Ishikawa (cell line): ENCODE measurements at regions not wholly inside any gene's neighbourhood (a gene's known extent, or its start where the extent isn't known, plus 50 kb on each side); places are given as distances from the start of the nearest gene placed in this dataset.

Experiments used
- CEBPB ChIP-seq: IDR thresholded peaks from 2 replicates; pipeline ENCODE4 v1.6.1; 2012
- CREB1 ChIP-seq: IDR thresholded peaks from 2 replicates; pipeline ENCODE4 v1.6.1; 2012; ENCODE audit warnings: low read depth
- EGR1 ChIP-seq: IDR thresholded peaks from 2 replicates; pipeline ENCODE4 v1.6.1; 2012
- EP300 ChIP-seq: IDR thresholded peaks from 2 replicates; pipeline ENCODE4 v1.6.1; 2012; ENCODE audit warnings: borderline replicate concordance
- FOXM1 ChIP-seq: IDR thresholded peaks from 2 replicates; pipeline ENCODE4 v1.6.1; 2012; ENCODE audit warnings: low read depth, borderline replicate concordance
- NFIC ChIP-seq: IDR thresholded peaks from 2 replicates; pipeline ENCODE4 v1.6.1; 2012
- RAD21 ChIP-seq: IDR thresholded peaks from 2 replicates; pipeline ENCODE4 v1.6.1; 2012; ENCODE audit warnings: low read depth
- TAF1 ChIP-seq: IDR thresholded peaks from 2 replicates; pipeline ENCODE4 v1.6.1; 2012; ENCODE audit warnings: low read depth, mild to moderate bottlenecking
- TCF12 ChIP-seq: IDR thresholded peaks from 2 replicates; pipeline ENCODE4 v1.6.1; 2012; ENCODE audit warnings: low read depth
- TEAD4 ChIP-seq: IDR thresholded peaks from 2 replicates; pipeline ENCODE4 v1.6.1; 2012
- YY1 ChIP-seq: IDR thresholded peaks from 2 replicates; pipeline ENCODE4 v1.6.1; 2012; ENCODE audit warnings: low read depth
- ZBTB7A ChIP-seq: IDR thresholded peaks from 2 replicates; pipeline ENCODE4 v1.6.1; 2012; ENCODE audit warnings: low read depth
- TF ChIP-seq, protein P1 (sequence below): IDR thresholded peaks from 2 replicates; pipeline ENCODE4 v1.6.1; 2012; ENCODE audit warnings: low read depth, mild to moderate bottlenecking
- TF ChIP-seq, protein P2 (sequence below): IDR thresholded peaks from 2 replicates; pipeline ENCODE4 v1.6.1; 2012
- TF ChIP-seq, protein P3 (sequence below): IDR thresholded peaks from 2 replicates; pipeline ENCODE4 v1.6.1; 2012

DNA sequence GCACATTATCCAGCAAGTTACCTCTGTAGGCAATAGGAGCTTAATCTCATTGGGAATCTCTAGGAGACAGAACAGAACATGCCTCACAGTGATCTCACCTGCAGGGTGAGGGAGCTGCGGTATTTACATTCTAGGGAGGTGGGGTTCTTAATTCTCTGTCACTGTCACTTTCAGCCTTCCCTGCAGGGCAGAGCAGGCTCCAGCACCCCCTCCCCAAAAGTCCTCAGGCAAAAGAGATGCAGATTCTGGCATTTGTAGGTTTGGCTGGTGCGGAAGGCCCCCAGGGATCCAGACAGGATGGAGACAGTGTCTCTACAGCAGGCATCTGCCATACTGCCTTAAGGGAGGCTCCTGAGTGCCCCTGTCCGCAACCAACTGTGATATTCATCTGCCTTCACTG is 166.4 kb upstream of the ATP6AP2 start:
- TF ChIP-seq, protein P1, sequence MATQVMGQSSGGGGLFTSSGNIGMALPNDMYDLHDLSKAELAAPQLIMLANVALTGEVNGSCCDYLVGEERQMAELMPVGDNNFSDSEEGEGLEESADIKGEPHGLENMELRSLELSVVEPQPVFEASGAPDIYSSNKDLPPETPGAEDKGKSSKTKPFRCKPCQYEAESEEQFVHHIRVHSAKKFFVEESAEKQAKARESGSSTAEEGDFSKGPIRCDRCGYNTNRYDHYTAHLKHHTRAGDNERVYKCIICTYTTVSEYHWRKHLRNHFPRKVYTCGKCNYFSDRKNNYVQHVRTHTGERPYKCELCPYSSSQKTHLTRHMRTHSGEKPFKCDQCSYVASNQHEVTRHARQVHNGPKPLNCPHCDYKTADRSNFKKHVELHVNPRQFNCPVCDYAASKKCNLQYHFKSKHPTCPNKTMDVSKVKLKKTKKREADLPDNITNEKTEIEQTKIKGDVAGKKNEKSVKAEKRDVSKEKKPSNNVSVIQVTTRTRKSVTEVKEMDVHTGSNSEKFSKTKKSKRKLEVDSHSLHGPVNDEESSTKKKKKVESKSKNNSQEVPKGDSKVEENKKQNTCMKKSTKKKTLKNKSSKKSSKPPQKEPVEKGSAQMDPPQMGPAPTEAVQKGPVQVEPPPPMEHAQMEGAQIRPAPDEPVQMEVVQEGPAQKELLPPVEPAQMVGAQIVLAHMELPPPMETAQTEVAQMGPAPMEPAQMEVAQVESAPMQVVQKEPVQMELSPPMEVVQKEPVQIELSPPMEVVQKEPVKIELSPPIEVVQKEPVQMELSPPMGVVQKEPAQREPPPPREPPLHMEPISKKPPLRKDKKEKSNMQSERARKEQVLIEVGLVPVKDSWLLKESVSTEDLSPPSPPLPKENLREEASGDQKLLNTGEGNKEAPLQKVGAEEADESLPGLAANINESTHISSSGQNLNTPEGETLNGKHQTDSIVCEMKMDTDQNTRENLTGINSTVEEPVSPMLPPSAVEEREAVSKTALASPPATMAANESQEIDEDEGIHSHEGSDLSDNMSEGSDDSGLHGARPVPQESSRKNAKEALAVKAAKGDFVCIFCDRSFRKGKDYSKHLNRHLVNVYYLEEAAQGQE, result no peak
- TF ChIP-seq, protein P2, sequence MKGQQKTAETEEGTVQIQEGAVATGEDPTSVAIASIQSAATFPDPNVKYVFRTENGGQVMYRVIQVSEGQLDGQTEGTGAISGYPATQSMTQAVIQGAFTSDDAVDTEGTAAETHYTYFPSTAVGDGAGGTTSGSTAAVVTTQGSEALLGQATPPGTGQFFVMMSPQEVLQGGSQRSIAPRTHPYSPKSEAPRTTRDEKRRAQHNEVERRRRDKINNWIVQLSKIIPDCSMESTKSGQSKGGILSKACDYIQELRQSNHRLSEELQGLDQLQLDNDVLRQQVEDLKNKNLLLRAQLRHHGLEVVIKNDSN, result no peak
- TF ChIP-seq CEBPB, result no peak
- no peak for TF ChIP-seq CREB1
- no peak for TF ChIP-seq FOXM1
- no peak for TF ChIP-seq RAD21
- TF ChIP-seq EGR1, result no peak
- TF ChIP-seq, protein P3, sequence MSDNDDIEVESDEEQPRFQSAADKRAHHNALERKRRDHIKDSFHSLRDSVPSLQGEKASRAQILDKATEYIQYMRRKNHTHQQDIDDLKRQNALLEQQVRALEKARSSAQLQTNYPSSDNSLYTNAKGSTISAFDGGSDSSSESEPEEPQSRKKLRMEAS, result no peak
- no peak for TF ChIP-seq TEAD4
- TF ChIP-seq NFIC, result no peak
- no peak for TF ChIP-seq YY1
- no peak for TF ChIP-seq EP300
- TF ChIP-seq TAF1, result no peak

DNA sequence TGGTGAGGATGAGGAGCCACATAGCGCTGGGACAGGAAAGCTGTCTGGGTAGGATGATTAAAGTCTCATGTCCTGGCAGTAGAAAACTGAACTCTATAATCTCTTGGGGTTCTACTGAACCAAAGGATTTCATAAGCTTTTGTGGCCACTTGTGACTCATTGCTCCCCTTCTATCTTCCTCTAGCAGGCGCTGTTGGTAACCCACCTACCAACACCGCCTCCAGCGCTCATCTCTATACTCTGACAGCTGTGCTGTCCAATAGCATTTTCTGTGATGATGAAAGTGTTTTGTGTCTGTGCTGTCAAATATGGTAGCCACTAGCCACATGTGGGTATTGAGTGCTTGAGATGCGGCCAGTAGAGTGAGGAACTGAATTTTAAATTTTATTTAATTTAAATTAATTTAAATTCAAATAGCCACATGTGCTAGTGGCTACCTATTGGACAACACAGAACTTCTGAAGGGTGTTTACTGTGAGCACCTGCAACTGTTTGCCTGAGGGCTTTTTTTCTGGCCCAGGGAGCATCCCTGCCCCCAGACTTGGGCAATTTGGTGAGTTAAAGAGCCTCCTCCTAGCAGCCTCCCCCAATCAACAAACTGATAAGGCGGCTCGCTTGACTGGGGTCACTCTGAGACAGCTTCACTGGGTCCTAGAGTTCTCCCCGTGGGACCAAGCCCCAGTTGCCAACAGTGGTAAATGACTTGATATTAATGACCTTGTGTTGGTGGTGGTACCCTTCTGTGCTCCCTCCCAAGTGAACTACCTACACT is 169.2 kb upstream of the ATP6AP2 start:
- TF ChIP-seq YY1 (no peak), RAD21 (no peak), CEBPB (no peak), TEAD4 (no peak), ZBTB7A (no peak), EP300 (no peak), CREB1 (no peak), FOXM1 (no peak)
- TF ChIP-seq, protein P2, result no peak

DNA sequence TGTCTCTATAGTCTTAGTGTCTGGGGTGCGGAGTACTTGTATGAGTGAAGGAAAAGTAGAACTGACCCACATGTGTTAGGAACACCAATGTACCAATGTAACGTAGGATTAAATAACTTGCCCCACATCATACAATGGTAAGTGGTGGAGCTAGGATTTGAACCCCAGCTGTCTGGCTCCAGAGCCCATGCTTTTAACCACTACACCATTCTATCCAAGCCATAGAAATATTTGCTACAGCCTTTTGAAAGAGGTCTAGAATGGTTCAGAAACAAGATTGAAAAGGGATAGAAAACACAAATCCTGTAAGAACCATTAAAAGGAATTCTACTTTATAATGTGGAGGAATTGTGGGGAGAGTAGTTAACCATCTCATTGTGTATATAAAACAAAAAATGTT is 169.9 kb upstream of the ATP6AP2 start:
- TF ChIP-seq YY1 (no peak), EP300 (no peak), CREB1 (no peak), TEAD4 (no peak)

DNA sequence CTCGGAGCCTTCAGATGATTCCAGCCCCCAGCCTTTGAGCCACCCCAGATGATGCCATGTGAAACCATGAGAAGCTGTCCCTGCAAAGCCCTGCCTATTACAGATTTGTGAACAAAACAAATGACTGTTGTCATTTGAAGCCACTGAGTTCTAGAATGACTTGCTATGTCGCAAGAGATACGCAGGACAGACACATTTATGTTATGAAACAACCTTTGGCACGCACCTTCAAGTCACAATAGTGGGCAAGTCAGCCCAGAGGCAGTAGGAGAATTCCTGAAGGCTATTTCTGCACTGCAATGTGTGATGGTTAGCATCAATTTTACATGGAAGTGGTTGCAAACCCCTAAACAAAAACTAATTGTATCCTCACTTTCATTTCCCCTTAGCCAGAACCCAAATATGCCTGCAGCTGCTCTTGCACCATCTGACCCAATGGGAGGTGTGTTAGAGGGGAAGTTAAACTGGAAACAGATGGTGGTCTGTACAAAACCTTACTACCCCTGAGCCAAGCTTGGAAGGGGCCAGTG is 174.4 kb upstream of the ATP6AP2 start:
- TF ChIP-seq TAF1 (no peak), CREB1 (no peak), NFIC (no peak), YY1 (no peak)
- TF ChIP-seq, protein P3, result no peak

DNA sequence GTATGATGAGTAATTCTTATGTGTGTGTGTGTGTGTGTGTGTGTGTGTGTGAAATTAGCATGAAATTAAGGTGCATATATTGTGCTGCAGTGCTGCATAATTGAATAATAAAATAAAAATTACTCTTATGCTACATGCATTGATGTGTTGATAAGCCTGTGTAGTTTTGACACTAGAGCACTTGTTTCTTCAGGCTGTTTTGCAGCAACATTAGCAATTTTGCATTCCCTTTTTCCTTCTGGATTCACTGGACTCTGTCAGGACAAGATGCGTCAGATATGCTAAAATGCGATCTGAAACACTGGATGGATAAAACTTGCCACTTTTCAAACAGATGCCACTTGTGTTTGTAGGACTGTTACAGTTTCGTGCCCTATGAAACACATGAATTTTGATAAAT is 175.4 kb upstream of the ATP6AP2 start:
- no peak for TF ChIP-seq FOXM1
- no peak for TF ChIP-seq YY1
- TF ChIP-seq ZBTB7A, result no peak
- TF ChIP-seq RAD21, result no peak
- no peak for TF ChIP-seq CEBPB
- TF ChIP-seq, protein P2, result no peak
- TF ChIP-seq NFIC, result no peak
- no peak for TF ChIP-seq TCF12
- TF ChIP-seq TEAD4, result no peak
- TF ChIP-seq EP300, result no peak
- no peak for TF ChIP-seq EGR1
- TF ChIP-seq, protein P1, result no peak

DNA sequence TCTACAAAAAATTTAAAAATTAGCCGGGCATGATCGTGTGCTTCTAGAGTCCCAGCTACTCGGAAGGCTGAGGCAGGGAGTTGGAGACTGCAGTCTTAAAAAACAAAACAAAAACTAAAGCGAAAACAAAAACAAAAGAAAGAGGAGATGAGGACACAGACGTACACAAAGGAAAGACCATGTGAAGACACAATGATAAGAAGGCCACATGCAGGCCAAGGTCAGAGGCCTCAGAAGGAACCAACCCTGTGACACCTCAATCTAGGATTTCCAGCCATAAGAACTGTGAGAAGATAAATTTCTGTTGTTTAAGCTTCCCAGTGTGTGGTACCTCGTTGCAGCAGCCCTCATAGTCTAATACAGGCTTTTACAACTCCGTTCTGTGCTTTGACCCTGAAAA is 177.0 kb upstream of the ATP6AP2 start:
- TF ChIP-seq EGR1 (no peak), YY1 (no peak), CEBPB (no peak), FOXM1 (no peak), NFIC (no peak), EP300 (no peak), ZBTB7A (no peak), RAD21 (no peak), TEAD4 (no peak), TAF1 (no peak)
- TF ChIP-seq, protein P3, result no peak
- TF ChIP-seq, protein P1, result no peak
- TF ChIP-seq, protein P2, result no peak
